Tibial nerve (tissue), 3 donors: ENCODE measurements at regions not wholly inside any gene's neighbourhood (a gene's known extent, or its start where the extent isn't known, plus 50 kb on each side); places are given as distances from the start of the nearest gene placed in this dataset.

Source experiments
- CTCF ChIP-seq, 5 experiments: fragments of 200-600 bp in 3 of 5; fragments of 450-650 bp in 2 of 5; sonication (generic) in 3 of 5; IDR thresholded peaks; one replicate each; pipeline ENCODE4 v1.5.1; 2016 to 2019; ENCODE audit warnings: antibody characterized with exemption in 5 of 5, mild to moderate bottlenecking in 3 of 5, moderate library complexity in 2 of 5
- POLR2A ChIP-seq, 2 donors: fragments of 450-650 bp; IDR thresholded peaks; one replicate each; pipeline ENCODE4 v1.6.1; 2017; ENCODE audit warnings: antibody characterized with exemption in 2 of 2, mild to moderate bottlenecking in 2 of 2, moderate library complexity in 2 of 2

DNA sequence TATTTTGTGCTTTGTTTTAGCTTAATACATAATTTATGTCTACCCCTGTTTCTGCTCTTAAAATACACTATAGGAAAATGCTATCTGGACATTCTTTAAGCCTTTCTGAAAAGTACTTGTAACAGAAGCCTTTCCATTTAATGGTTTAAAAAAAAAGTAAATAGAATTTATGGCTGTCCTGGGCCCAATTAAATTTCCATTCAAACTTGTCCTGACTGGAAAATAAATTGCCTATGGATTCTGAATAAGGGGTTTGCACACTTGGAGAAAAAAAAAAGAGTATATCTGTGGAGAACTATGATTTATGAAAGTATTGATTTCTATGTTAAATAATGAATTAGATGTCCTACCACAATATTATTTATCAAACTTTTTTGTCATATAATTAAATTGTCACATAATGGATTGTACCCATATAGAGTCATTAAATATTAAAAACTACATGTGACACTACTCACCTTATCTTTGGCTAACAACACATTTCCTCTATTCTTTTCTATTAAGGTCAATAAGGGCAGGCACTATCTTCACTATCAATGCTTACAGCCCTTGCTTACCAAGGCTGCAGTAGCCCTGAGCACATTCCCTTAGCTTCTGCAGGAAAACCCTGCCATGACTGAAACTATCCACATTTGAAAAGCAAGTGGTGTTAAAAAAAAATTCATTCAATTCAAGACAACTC, 396.1 kb upstream of the ROBO2 start:
- no peak for TF ChIP-seq CTCF (IDR thresholded peaks at IDR 0.05)
- no peak for TF ChIP-seq POLR2A (IDR thresholded peaks at IDR 0.05)
